ENCODE measurements at regions not wholly inside any gene's neighbourhood (a gene's known extent, or its start where the extent isn't known, plus 50 kb on each side); places are given as distances from the start of the nearest gene placed in this dataset.

DNA sequence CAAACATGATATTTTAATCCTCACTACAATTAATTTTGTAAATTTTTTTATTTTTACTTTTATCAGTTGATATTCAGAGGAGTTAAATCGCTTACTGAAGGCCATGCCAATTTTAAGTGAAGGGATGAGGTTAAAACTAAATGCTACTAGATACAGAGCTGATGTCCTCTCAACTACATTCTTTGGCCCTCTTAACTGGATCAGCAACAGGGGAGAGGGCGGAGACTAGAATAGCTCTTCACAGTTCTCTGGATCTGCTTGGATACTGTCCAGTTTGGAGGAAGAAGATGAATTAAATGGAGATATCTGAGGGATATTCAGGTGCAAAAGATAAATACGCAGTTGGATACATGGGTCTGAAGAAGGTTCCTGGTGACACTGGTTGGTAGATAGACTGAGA, 85.6 kb upstream of the LYSMD4 start:
- dilution Hi-C loops (cut with HindIII; ENCODE audit: low sequenced_read_pairs, unreplicated experiment) = no loop called here

More for the DNA sequence above, 85.6 kb upstream of the LYSMD4 start:
- POLR2A ChIA-PET (ENCODE audit: unreplicated experiment) = no interaction called here
- Histone ChIP-seq H3K79me1 (ENCODE audit: low read depth in 1 of 2, low read length in 2 of 2) (no peaks in the 10 kb centered on the region), H3K4me1 (ENCODE audit: control insufficient read depth, insufficient read depth, low read length) (no peaks in the 10 kb centered on the region), H2AFZ (replicated peaks; ENCODE audit: low read length, poor library complexity) (no peak overlapping the region), H3K36me3 (ENCODE audit: control insufficient read depth, insufficient read depth, low read length) (no peaks in the 10 kb centered on the region), H2BK5ac (ENCODE audit: low read depth, low read length, poor library complexity, severe bottlenecking) (no peak overlapping the region), H3K27me3 (ENCODE audit: control insufficient read depth, insufficient read depth, low read length) (no peaks in the 10 kb centered on the region), H4K5ac (ENCODE audit: low read depth, low read length) (no peak overlapping the region), H3K56ac (ENCODE audit: extremely low read depth, insufficient read depth, low read length) (no peak overlapping the region), H2AK5ac (ENCODE audit: low read depth, low read length) (no peak overlapping the region), H3K4ac (ENCODE audit: low read depth, low read length) (no peak overlapping the region), H2AK9ac (replicated peaks; ENCODE audit: low read depth, low read length, poor library complexity) (no peak overlapping the region), H3K4me3 (ENCODE audit: insufficient read depth, low read depth, low read length) (no peak overlapping the region), H3K9me3 (ENCODE audit: control insufficient read depth, insufficient read depth, low read length) (no peaks in the 10 kb centered on the region), H3K14ac (replicated peaks; ENCODE audit: low read depth, low read length) (no peak overlapping the region), H4K8ac (ENCODE audit: low read depth in 2 of 2, low read length in 2 of 2) (no peak overlapping the region), H2BK120ac (ENCODE audit: low read depth, low read length) (no peak overlapping the region), H3K9ac (ENCODE audit: low read depth, low read length) (no peak overlapping the region), H3K23ac (ENCODE audit: low read depth, low read length) (no peak overlapping the region), H3K9me1 (ENCODE audit: insufficient read depth, low read length) (no peaks in the 10 kb centered on the region), H4K91ac (ENCODE audit: insufficient read depth, low read depth, low read length) (no peak overlapping the region), H3K4me2 (ENCODE audit: low read depth, low read length) (no peak overlapping the region), H2BK15ac (ENCODE audit: low read depth, low read length) (no peak overlapping the region), H2BK20ac (ENCODE audit: low read depth, low read length) (no peak overlapping the region), H4K20me1 (ENCODE audit: insufficient read depth, low read length) (no peaks in the 10 kb centered on the region), H3K27ac (ENCODE audit: insufficient read depth, low read length) (no peak overlapping the region), H3K18ac (ENCODE audit: low read depth, low read length) (no peak overlapping the region)
- in situ Hi-C loops (cut with MboI; ENCODE audit: low sequenced_read_pairs) = no loop called here
- DNase-seq (no peak), ATAC-seq (ENCODE audit: low read depth) (no peak)
- 100% methylated on average over 1 of the region's 3 CpGs; no CpG with 5 or more reads in 1 of the 2 experiments for WGBS, 2 experiments (ENCODE audit: extremely low coverage in 2 of 2, insufficient read length in 1 of 2)
- intact Hi-C loops (cut with micrococcal nuclease) = no loop called here
- CTCF ChIA-PET = interaction anchor here (0.6 kb wide), 2 partner anchors 59 to 1299 kb away, joined by 3 to 4 read pairs; no protein-coding TSS in a partner anchor
- BruUV-seq (replicated peaks) = no TSS peak
- TF ChIP-seq CHD1 (IDR thresholded peaks at IDR 0.05; ENCODE audit: low read depth, low read length) = no peak
- TF ChIP-seq SMC3 (IDR thresholded peaks at IDR 0.05; ENCODE audit: low read depth, low read length) = no peak
- no peak for TF ChIP-seq MXI1 (IDR thresholded peaks at IDR 0.05; ENCODE audit: borderline replicate concordance, low read depth, low read length)
- no peak for TF ChIP-seq FOS (IDR thresholded peaks at IDR 0.05; ENCODE audit: low read depth, low read length)
- no peak for TF ChIP-seq CEBPB (IDR thresholded peaks at IDR 0.05; ENCODE audit: low read depth, low read length)
- TF ChIP-seq RFX5 (IDR thresholded peaks at IDR 0.05; ENCODE audit: low read depth, low read length) = no peak
- TF ChIP-seq, protein P1, sequence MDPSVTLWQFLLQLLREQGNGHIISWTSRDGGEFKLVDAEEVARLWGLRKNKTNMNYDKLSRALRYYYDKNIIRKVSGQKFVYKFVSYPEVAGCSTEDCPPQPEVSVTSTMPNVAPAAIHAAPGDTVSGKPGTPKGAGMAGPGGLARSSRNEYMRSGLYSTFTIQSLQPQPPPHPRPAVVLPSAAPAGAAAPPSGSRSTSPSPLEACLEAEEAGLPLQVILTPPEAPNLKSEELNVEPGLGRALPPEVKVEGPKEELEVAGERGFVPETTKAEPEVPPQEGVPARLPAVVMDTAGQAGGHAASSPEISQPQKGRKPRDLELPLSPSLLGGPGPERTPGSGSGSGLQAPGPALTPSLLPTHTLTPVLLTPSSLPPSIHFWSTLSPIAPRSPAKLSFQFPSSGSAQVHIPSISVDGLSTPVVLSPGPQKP (IDR thresholded peaks at IDR 0.05; ENCODE audit: borderline replicate concordance, low read depth, low read length) = no peak
- TF ChIP-seq, protein P2, sequence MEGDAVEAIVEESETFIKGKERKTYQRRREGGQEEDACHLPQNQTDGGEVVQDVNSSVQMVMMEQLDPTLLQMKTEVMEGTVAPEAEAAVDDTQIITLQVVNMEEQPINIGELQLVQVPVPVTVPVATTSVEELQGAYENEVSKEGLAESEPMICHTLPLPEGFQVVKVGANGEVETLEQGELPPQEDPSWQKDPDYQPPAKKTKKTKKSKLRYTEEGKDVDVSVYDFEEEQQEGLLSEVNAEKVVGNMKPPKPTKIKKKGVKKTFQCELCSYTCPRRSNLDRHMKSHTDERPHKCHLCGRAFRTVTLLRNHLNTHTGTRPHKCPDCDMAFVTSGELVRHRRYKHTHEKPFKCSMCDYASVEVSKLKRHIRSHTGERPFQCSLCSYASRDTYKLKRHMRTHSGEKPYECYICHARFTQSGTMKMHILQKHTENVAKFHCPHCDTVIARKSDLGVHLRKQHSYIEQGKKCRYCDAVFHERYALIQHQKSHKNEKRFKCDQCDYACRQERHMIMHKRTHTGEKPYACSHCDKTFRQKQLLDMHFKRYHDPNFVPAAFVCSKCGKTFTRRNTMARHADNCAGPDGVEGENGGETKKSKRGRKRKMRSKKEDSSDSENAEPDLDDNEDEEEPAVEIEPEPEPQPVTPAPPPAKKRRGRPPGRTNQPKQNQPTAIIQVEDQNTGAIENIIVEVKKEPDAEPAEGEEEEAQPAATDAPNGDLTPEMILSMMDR (conservative IDR thresholded peaks at IDR 0.05; ENCODE audit: low read depth, low read length) = no peak
- no peak for TF ChIP-seq USF2 (IDR thresholded peaks at IDR 0.05; ENCODE audit: low read depth, low read length)
- no peak for TF ChIP-seq POLR2A (IDR thresholded peaks at IDR 0.05; ENCODE audit: low read depth, low read length)
- no peak for TF ChIP-seq NFE2L2 (IDR thresholded peaks at IDR 0.05; ENCODE audit: low read depth, low read length)
- TF ChIP-seq RAD21 (IDR thresholded peaks at IDR 0.05; ENCODE audit: low read length) = no peak
- TF ChIP-seq RCOR1 (IDR thresholded peaks at IDR 0.05; ENCODE audit: insufficient replicate concordance, low read length) = no peak
- no peak for TF ChIP-seq MAZ (IDR thresholded peaks at IDR 0.05; ENCODE audit: borderline replicate concordance, low read depth, low read length)
- TF ChIP-seq BHLHE40 (IDR thresholded peaks at IDR 0.05; ENCODE audit: low read depth, low read length) = no peak
- no peak for TF ChIP-seq MAFK (IDR thresholded peaks at IDR 0.05; ENCODE audit: low read depth, low read length)
